K562 (cell line): ENCODE measurements at regions not wholly inside any gene's neighbourhood (a gene's known extent, or its start where the extent isn't known, plus 50 kb on each side); places are given as distances from the start of the nearest gene placed in this dataset.

Experiments used
- ATAC-seq: fragments of 200-7000 bp; cut with Tn5 transposase; 3 replicates; pipeline ENCODE4 v1.9.1; 2020; ENCODE audit warnings: moderate library complexity
- BruUV-seq: library from RNA; stranded (reverse); fragments of 400-500 nt; replicated peaks from 2 replicates; lab custom pipeline; 2021; lab: Mats Ljungman, UMichigan
- CTCF ChIA-PET: fragments of 300-600 bp; formaldehyde crosslinking; extraction: SDS; loops from one replicate; lab custom pipeline; 2021; ENCODE audit warnings: low intra/inter-chr PET ratio; lab: Yijun Ruan, JAX
- POLR2A ChIA-PET: fragments of 300-600, 350-650 bp; sonication (Branson Sonifier 250); formaldehyde crosslinking; extraction: SDS; loops from one replicate; lab custom pipeline; 2021; ENCODE audit warnings: antibody characterized with exemption, inconsistent platforms; lab: Yijun Ruan, JAX
- DNase-seq, 4 experiments: peaks; one replicate each; pipeline versions ENCODE4 v3.0.0 to v3.0.0-alpha.2; 2011 to 2018; ENCODE audit warnings: low spot score in 3 of 4, mixed read lengths in 3 of 4; ENCODE audit errors: extremely low read depth in 1 of 4
- FAIRE-seq: peaks from 2 replicates; lab custom pipeline; 2011; peaks lifted over from hg19 to GRCh38; lab: Jason Lieb, UNC
- H2AFZ ChIP-seq: 2 replicates; pipeline ENCODE4 v1.6.0; 2011; ENCODE audit warnings: low read depth, low read length, control low read depth, inconsistent platforms
- H3K27ac ChIP-seq: fragments of 200-600 bp; 3 replicates; pipeline ENCODE4 v1.8.0; 2011; ENCODE audit warnings: low read depth, mild to moderate bottlenecking, control low read depth, inconsistent platforms, low read length, moderate library complexity, mixed read lengths; ENCODE audit errors: extremely low read depth
- H3K27me3 ChIP-seq, 2 experiments: fragments of 300-600 bp in 1 of 2; 2 replicates in 1 of 2; 3 replicates in 1 of 2; pipeline versions ENCODE4 v1.6.0 to v1.8.0; 2011; ENCODE audit warnings: inconsistent platforms in 2 of 2, low read length in 2 of 2, mild to moderate bottlenecking in 1 of 2, mixed read lengths in 1 of 2, moderate library complexity in 1 of 2; ENCODE audit not compliant: control insufficient read depth in 2 of 2, insufficient read depth in 2 of 2
- H3K36me3 ChIP-seq: fragments of 300-600 bp; 3 replicates; pipeline ENCODE4 v1.8.0; 2011; ENCODE audit warnings: mild to moderate bottlenecking, low read length, inconsistent platforms; ENCODE audit not compliant: control insufficient read depth, insufficient read depth
- H3K4me1 ChIP-seq, 2 experiments: fragments of 200-600 bp in 1 of 2; replicated peaks in 1 of 2; 2 replicates in 1 of 2; 3 replicates in 1 of 2; pipeline versions ENCODE4 v1.5.1 to v1.8.0; 2011; ENCODE audit warnings: inconsistent platforms in 2 of 2, low read length in 2 of 2, mild to moderate bottlenecking in 1 of 2, mixed read lengths in 1 of 2, moderate library complexity in 1 of 2; ENCODE audit not compliant: control insufficient read depth in 2 of 2, insufficient read depth in 2 of 2
- H3K4me2 ChIP-seq: 2 replicates; pipeline ENCODE4 v1.6.1; 2011; ENCODE audit warnings: low read length, control low read depth, inconsistent platforms, mixed read lengths; ENCODE audit not compliant: insufficient read depth
- H3K4me3 ChIP-seq: fragments of 200-600 bp; sonication (generic), shearing (Covaris generic); 2 replicates; pipeline ENCODE4 v1.5.1; 2016; ENCODE audit warnings: control low read depth, inconsistent platforms
- H3K79me2 ChIP-seq: fragments of 200-600 bp; 3 replicates; pipeline ENCODE4 v1.8.0; 2011; ENCODE audit warnings: low read length, inconsistent platforms; ENCODE audit not compliant: control insufficient read depth, insufficient read depth
- H3K9ac ChIP-seq, 2 experiments: 2 replicates each; pipeline versions ENCODE4 v1.6.0 to v1.6.1; 2011; ENCODE audit warnings: low read depth in 2 of 2, low read length in 2 of 2, control low read depth in 1 of 2, inconsistent platforms in 1 of 2, mild to moderate bottlenecking in 1 of 2, mixed read lengths in 1 of 2; ENCODE audit not compliant: insufficient read depth in 1 of 2
- H3K9me1 ChIP-seq: one replicate; pipeline ENCODE4 v1.6.0; 2011; ENCODE audit warnings: inconsistent platforms, mild to moderate bottlenecking, low read length, moderate library complexity; ENCODE audit not compliant: control insufficient read depth, insufficient read depth
- H3K9me3 ChIP-seq: replicated peaks from 2 replicates; pipeline ENCODE4 v1.5.1; 2011; ENCODE audit warnings: low read depth, low read length, inconsistent platforms; ENCODE audit not compliant: control insufficient read depth, insufficient read depth
- H4K20me1 ChIP-seq: replicated peaks from 2 replicates; pipeline ENCODE4 v1.6.1; 2011; ENCODE audit warnings: low read length, inconsistent platforms, mixed read lengths; ENCODE audit not compliant: control insufficient read depth, insufficient read depth
- CBFB ChIP-seq: sonication (generic); formaldehyde crosslinking; IDR thresholded peaks from 2 replicates; pipeline ENCODE4 v1.4.0; 2020; ENCODE audit warnings: mild to moderate bottlenecking, missing genetic modification reagents
- ELF4 ChIP-seq: fragments of 450-650 bp; formaldehyde crosslinking; IDR thresholded peaks from 2 replicates; pipeline ENCODE4 v1.4.0; 2022; ENCODE audit warnings: missing genetic modification characterization
- GTF2E2 ChIP-seq: fragments of 200-800 bp; sonication (Bioruptor generic); IDR thresholded peaks from 2 replicates; pipeline ENCODE4 v1.6.1; 2016; ENCODE audit warnings: missing genetic modification characterization, missing compliant biosample characterization
- IRF1 ChIP-seq: sonication (generic); formaldehyde crosslinking; IDR thresholded peaks from 2 replicates; pipeline ENCODE4 v1.8.0; 2022; ENCODE audit warnings: missing genetic modification reagents, mild to moderate bottlenecking, borderline replicate concordance
- IRF2 ChIP-seq: sonication (generic); formaldehyde crosslinking; IDR thresholded peaks from 2 replicates; pipeline ENCODE4 v1.8.1; 2022; ENCODE audit warnings: mild to moderate bottlenecking, missing genetic modification reagents
- KLF6 ChIP-seq: fragments of 250-450 bp; sonication (Bioruptor Pico); IDR thresholded peaks from 2 replicates; pipeline ENCODE4 v1.4.0; 2020; ENCODE audit warnings: mild to moderate bottlenecking, moderate library complexity, borderline replicate concordance
- NFATC3 ChIP-seq: fragments of 450-650 bp; IDR thresholded peaks from 2 replicates; pipeline ENCODE4 v1.6.1; 2017; ENCODE audit warnings: mild to moderate bottlenecking
- PKNOX1 ChIP-seq: fragments of 450-650 bp; IDR thresholded peaks from 2 replicates; pipeline ENCODE4 v1.6.1; 2016
- PTRF ChIP-seq: fragments of 450-650 bp; IDR thresholded peaks from 2 replicates; pipeline ENCODE4 v1.6.1; 2016; ENCODE audit warnings: mild to moderate bottlenecking, missing genetic modification characterization, missing compliant biosample characterization
- RBM14 ChIP-seq: fragments of 200-400 bp; formaldehyde crosslinking; IDR thresholded peaks from 2 replicates; pipeline ENCODE4 v1.6.1; 2018; ENCODE audit warnings: low read depth, mild to moderate bottlenecking, low read length, moderate library complexity, borderline replicate concordance; ENCODE audit not compliant: insufficient read depth
- SLC30A9 ChIP-seq: fragments of 250-450 bp; sonication (Bioruptor Pico); IDR thresholded peaks from 2 replicates; pipeline ENCODE4 v1.8.0; 2022; ENCODE audit warnings: mild to moderate bottlenecking, moderate library complexity
- TCF7L2 ChIP-seq: fragments of 150-350 bp; IDR thresholded peaks from 2 replicates; pipeline ENCODE4 v1.6.1; 2016; ENCODE audit warnings: low read depth, mild to moderate bottlenecking, low read length, moderate library complexity
- ZBTB43 ChIP-seq: sonication (generic); formaldehyde crosslinking; IDR thresholded peaks from 2 replicates; pipeline ENCODE4 v1.8.0; 2023; ENCODE audit warnings: mild to moderate bottlenecking, missing genetic modification reagents
- ZFP36 ChIP-seq: fragments of 150-350 bp; IDR thresholded peaks from 2 replicates; pipeline ENCODE4 v1.6.1; 2018; ENCODE audit warnings: low read length, low read depth; ENCODE audit not compliant: partially characterized antibody
- ZFPM2 ChIP-seq: fragments of 250-450 bp; sonication (Bioruptor Pico); IDR thresholded peaks from 2 replicates; pipeline ENCODE4 v1.5.1; 2022; ENCODE audit warnings: mild to moderate bottlenecking
- ZNF212 ChIP-seq: fragments of 450-650 bp; formaldehyde crosslinking; IDR thresholded peaks from 2 replicates; pipeline ENCODE4 v1.4.0; 2020; ENCODE audit warnings: mild to moderate bottlenecking
- ZNF217 ChIP-seq: sonication (generic); formaldehyde crosslinking; IDR thresholded peaks from 2 replicates; pipeline ENCODE4 v1.8.0; 2022; ENCODE audit warnings: mild to moderate bottlenecking, missing genetic modification reagents
- ZNF23 ChIP-seq: fragments of 250-450 bp; sonication (Bioruptor Pico); IDR thresholded peaks from 2 replicates; pipeline ENCODE4 v1.4.0; 2020; ENCODE audit warnings: mild to moderate bottlenecking
- ZNF274 ChIP-seq: IDR thresholded peaks from 2 replicates; pipeline ENCODE4 v1.6.1; 2011; ENCODE audit warnings: low read depth, mild to moderate bottlenecking, low read length, moderate library complexity, borderline replicate concordance
- ZNF668 ChIP-seq: fragments of 250-450 bp; sonication (Bioruptor Pico); IDR thresholded peaks from 2 replicates; pipeline ENCODE4 v1.8.0; 2022; ENCODE audit warnings: mild to moderate bottlenecking, inconsistent platforms
- ZNF696 ChIP-seq: fragments of 250-450 bp; sonication (Bioruptor Pico); conservative IDR thresholded peaks from 2 replicates; pipeline ENCODE4 v1.4.0; 2020; ENCODE audit warnings: mild to moderate bottlenecking, moderate library complexity
- ZNF707 ChIP-seq: fragments of 250-450 bp; sonication (Bioruptor Pico); conservative IDR thresholded peaks from 2 replicates; pipeline ENCODE4 v1.8.0; 2022; ENCODE audit warnings: inconsistent platforms, mild to moderate bottlenecking, moderate library complexity
- ZNF77 ChIP-seq: fragments of 250-450 bp; sonication (Bioruptor Pico); IDR thresholded peaks from 2 replicates; pipeline ENCODE4 v1.5.0; 2020
- ZNF780A ChIP-seq: fragments of 250-450 bp; sonication (Bioruptor Pico); IDR thresholded peaks from 2 replicates; pipeline ENCODE4 v1.5.0; 2021; ENCODE audit warnings: mild to moderate bottlenecking
- WGBS: fragments of 100-300 bp; shearing (Covaris generic); methylation state at CpG from one replicate; pipeline ENCODE4 v1.1.6; 2016; ENCODE audit warnings: low coverage, mixed read lengths; ENCODE audit not compliant: insufficient coverage; ENCODE audit errors: missing lambda C conversion rate; 5-methylcytosine and 5-hydroxymethylcytosine counted together
- in situ Hi-C: fragments of 300-500 bp; cut with MboI; formaldehyde crosslinking; loops from 4 replicates; pipeline ENCODE4 v1.15.0; 2018; ENCODE audit warnings: inconsistent platforms, mixed read lengths
- intact Hi-C: fragments of 100-400 bp; cut with micrococcal nuclease; formaldehyde crosslinking; loops from 2 replicates; pipeline ENCODE4 v1.14.2; 2022

- TF ChIP-seq KLF6 (CRISPR knock-in tag) (no peak), GTF2E2 (tag) (no peak), ZNF212 (CRISPR knock-in tag) (no peak), ZNF274 (no peak), PTRF (tag) (no peak), ZNF780A (CRISPR knock-in tag) (no peak), ELF4 (CRISPR knock-in tag) (no peak), CBFB (CRISPR knock-in tag) (no peak), NFATC3 (no peak)
Measured at GRCh38 chr3:132145833-132146232, 111.0 kb upstream of the CPNE4 start (continued).

GRCh38 chr3:132154619-132155018 lies 119.8 kb upstream of the CPNE4 start:
- POLR2A ChIA-PET, result no interaction called here
- in situ Hi-C loops, result no loop called here
- TF ChIP-seq PKNOX1 (no peak), IRF2 (CRISPR knock-in tag) (no peak), RBM14 (no peak), ZNF77 (CRISPR knock-in tag) (no peak), ZNF707 (CRISPR knock-in tag) (no peak), IRF1 (no peak), ZNF696 (no peak), SLC30A9 (CRISPR knock-in tag) (no peak), ZNF23 (CRISPR knock-in tag) (no peak), ZBTB43 (CRISPR knock-in tag) (no peak), ZNF217 (no peak), ZFPM2 (CRISPR knock-in tag) (no peak), ZFP36 (no peak), ZNF668 (CRISPR knock-in tag) (no peak), TCF7L2 (no peak)

More at GRCh38 chr3:132154619-132155018, 119.8 kb upstream of the CPNE4 start:
- intact Hi-C loops, result no loop called here
- Histone ChIP-seq H2AFZ (no peak overlapping the region), H3K27me3 (no peaks in the 10 kb centered on the region), H3K27ac (no peak overlapping the region), H3K79me2 (no peaks in the 10 kb centered on the region), H4K20me1 (no peaks in the 10 kb centered on the region), H3K9me3 (no peaks in the 10 kb centered on the region), H3K36me3 (no peaks in the 10 kb centered on the region), H3K4me1 (no peaks in the 10 kb centered on the region), H3K4me2 (no peak overlapping the region), H3K9me1 (no peaks in the 10 kb centered on the region), H3K9ac (no peak overlapping the region), H3K4me3 (no peak overlapping the region)
- 0% methylated on average over 5 of the region's 5 CpGs for WGBS
- ATAC-seq (no peak), DNase-seq (no peak), FAIRE-seq (no peak)
- BruUV-seq, result no TSS peak
- CTCF ChIA-PET, result no interaction called here
